ENCODE measurements at regions not wholly inside any gene's neighbourhood (a gene's known extent, or its start where the extent isn't known, plus 50 kb on each side); places are given as distances from the start of the nearest gene placed in this dataset.

- Histone ChIP-seq H3K4me3 (no peak overlapping the region), H3K27me3 (no peaks in the 10 kb centered on the region), H3K27ac (no peak overlapping the region), H3K4me1 (no peaks in the 10 kb centered on the region), H3K36me3 (no peaks in the 10 kb centered on the region), H3K9me3 (no peaks in the 10 kb centered on the region)
- TF ChIP-seq POLR2A (IDR thresholded peaks at IDR 0.05) (no peak), CTCF (IDR thresholded peaks at IDR 0.05) (no peak)
- intact Hi-C loops (cut with DNase I; ENCODE audit: low total_unique reads), result no loop called here
- no peak for DNase-seq
Observed at GRCh38 chr4:138096384-138097062, 145.6 kb downstream of the SLC7A11 start.

GRCh38 chr4:138095378-138095777 is 146.8 kb downstream of the SLC7A11 start:
- TF ChIP-seq POLR2A (IDR thresholded peaks at IDR 0.05) (no peak), CTCF (IDR thresholded peaks at IDR 0.05) (no peak)
- Histone ChIP-seq H3K27me3 (no peaks in the 10 kb centered on the region), H3K4me1 (no peaks in the 10 kb centered on the region), H3K27ac (no peak overlapping the region), H3K4me3 (no peak overlapping the region), H3K36me3 (no peaks in the 10 kb centered on the region), H3K9me3 (no peaks in the 10 kb centered on the region)
- DNase-seq, result no peak
- intact Hi-C loops (cut with DNase I; ENCODE audit: low total_unique reads), result no loop called here

GRCh38 chr4:138092060-138092459 is 150.1 kb downstream of the SLC7A11 start:
- Histone ChIP-seq H3K27ac (no peak overlapping the region), H3K4me1 (no peaks in the 10 kb centered on the region), H3K4me3 (no peak overlapping the region), H3K9me3 (no peaks in the 10 kb centered on the region), H3K36me3 (no peaks in the 10 kb centered on the region), H3K27me3 (no peaks in the 10 kb centered on the region)
- intact Hi-C loops (cut with DNase I; ENCODE audit: low total_unique reads), result no loop called here
- no peak for DNase-seq
- TF ChIP-seq CTCF (IDR thresholded peaks at IDR 0.05) (no peak), POLR2A (IDR thresholded peaks at IDR 0.05) (no peak)

DNA sequence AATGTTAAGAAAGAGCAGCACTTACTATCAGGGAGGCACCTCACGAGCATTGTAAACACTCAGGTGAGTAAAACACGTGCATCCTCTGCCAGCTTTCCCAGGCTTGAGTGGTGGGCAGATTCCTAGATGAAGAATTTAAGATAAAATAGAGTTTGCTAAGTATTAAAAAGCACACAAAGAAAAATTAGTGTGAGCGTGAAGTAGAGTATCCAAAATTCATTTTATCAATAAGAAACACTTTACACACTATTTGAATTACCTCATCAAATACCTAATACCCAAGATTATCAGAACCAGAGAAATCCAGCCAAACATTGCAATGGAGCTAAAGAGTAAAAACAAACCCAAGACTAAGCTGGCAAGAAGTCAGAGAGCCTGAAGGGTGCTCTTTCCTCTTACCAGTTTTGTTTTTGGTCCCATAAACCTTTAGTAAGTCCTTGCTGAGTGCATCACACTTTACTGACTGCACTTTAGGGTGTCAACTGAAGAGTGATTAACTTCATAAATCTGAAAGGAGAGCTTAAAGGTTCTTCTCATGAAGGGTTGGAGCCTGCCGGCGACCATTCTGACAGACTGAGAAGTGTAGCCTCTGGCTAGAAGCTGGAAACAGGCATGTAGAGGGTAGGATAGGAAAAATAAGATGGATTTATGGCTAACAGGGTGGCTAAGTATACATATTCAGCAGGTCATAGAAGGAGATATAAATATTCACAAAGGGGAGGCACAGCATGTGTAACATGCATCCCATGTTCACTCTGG is 151.1 kb downstream of the SLC7A11 start:
- intact Hi-C loops (cut with DNase I; ENCODE audit: low total_unique reads), result no loop called here

More for the DNA sequence above, 151.1 kb downstream of the SLC7A11 start:
- no peaks in the 10 kb centered on the region for H3K36me3 ChIP-seq
- no peaks in the 10 kb centered on the region for H3K4me1 ChIP-seq
- no peak for DNase-seq
- H3K27ac ChIP-seq, result no peak overlapping the region
- H3K9me3 ChIP-seq, result no peaks in the 10 kb centered on the region
- no peak overlapping the region for H3K4me3 ChIP-seq
- no peaks in the 10 kb centered on the region for H3K27me3 ChIP-seq
- no peak for TF ChIP-seq CTCF (IDR thresholded peaks at IDR 0.05)
- TF ChIP-seq POLR2A (IDR thresholded peaks at IDR 0.05), result no peak
